ENCODE measurements at regions not wholly inside any gene's neighbourhood (a gene's known extent, or its start where the extent isn't known, plus 50 kb on each side); places are given as distances from the start of the nearest gene placed in this dataset.

- ChIA-PET CTCF (interaction anchor here (1.1 to 1.3 kb wide), 3 partner anchors 11 to 291 kb away, joined by 3 to 4 read pairs (median 3); no protein-coding TSS in a partner anchor), POLR2A (no interaction called here)
- TF ChIP-seq CTCF (IDR thresholded peaks at IDR 0.05; ENCODE audit: control extremely low read depth, extremely low read depth, low read depth, missing control alignments) = no peak
- no peak for DNase-seq (ENCODE audit: extremely low spot score)
These were observed 156.9 kb downstream of the C9orf50 start for GRCh38 chr9:129463994-129464393.

GRCh38 chr9:129463477-129463876, 157.4 kb downstream of the C9orf50 start:
- CTCF ChIA-PET = interaction anchor here (1.2 to 1.3 kb wide), 2 partner anchors 17 to 291 kb away, joined by 3 to 4 read pairs; no protein-coding TSS in a partner anchor
- no peak for DNase-seq (ENCODE audit: extremely low spot score)
- TF ChIP-seq CTCF (IDR thresholded peaks at IDR 0.05; ENCODE audit: control extremely low read depth, extremely low read depth, low read depth, missing control alignments) = no peak
- POLR2A ChIA-PET = no interaction called here

GRCh38 chr9:129462360-129462759, 158.5 kb downstream of the C9orf50 start:
- DNase-seq (ENCODE audit: extremely low spot score) = no peak
- TF ChIP-seq CTCF (IDR thresholded peaks at IDR 0.05; ENCODE audit: control extremely low read depth, extremely low read depth, low read depth, missing control alignments) = no peak
- ChIA-PET POLR2A (interaction anchor here (0.5 kb wide), 1 partner anchor 20 kb away, joined by 3 read pairs; no protein-coding TSS in a partner anchor), CTCF (no interaction called here)

GRCh38 chr9:129460323-129461261, 160.3 kb downstream of the C9orf50 start:
- DNase-seq (ENCODE audit: extremely low spot score) = peak; percentile 97
- POLR2A ChIA-PET = interaction anchor here (0.6 to 1.0 kb wide), 2 partner anchors 11 to 319 kb away, joined by 4 to 6 read pairs; no protein-coding TSS in a partner anchor
- peak; percentile 10 for TF ChIP-seq CTCF (IDR thresholded peaks at IDR 0.05; ENCODE audit: control extremely low read depth, extremely low read depth, low read depth, missing control alignments)
- CTCF ChIA-PET = interaction anchor here (0.9 to 2.8 kb wide), 6 partner anchors 14 to 329 kb away, joined by 3 to 10 read pairs (median 4); no protein-coding TSS in a partner anchor

GRCh38 chr9:129459547-129460322, 161.2 kb downstream of the C9orf50 start:
- TF ChIP-seq CTCF (IDR thresholded peaks at IDR 0.05; ENCODE audit: control extremely low read depth, extremely low read depth, low read depth, missing control alignments) = no peak
- ChIA-PET CTCF (interaction anchor here (0.8 to 2.8 kb wide), 9 partner anchors 10 to 328 kb away, joined by 3 to 10 read pairs (median 4); no protein-coding TSS in a partner anchor), POLR2A (interaction anchor here (1.0 kb wide), 1 partner anchor 318 kb away, joined by 6 read pairs; no protein-coding TSS in a partner anchor)
- no peak for DNase-seq (ENCODE audit: extremely low spot score)
